ENCODE measurements at regions not wholly inside any gene's neighbourhood (a gene's known extent, or its start where the extent isn't known, plus 50 kb on each side); places are given as distances from the start of the nearest gene placed in this dataset.

DNA sequence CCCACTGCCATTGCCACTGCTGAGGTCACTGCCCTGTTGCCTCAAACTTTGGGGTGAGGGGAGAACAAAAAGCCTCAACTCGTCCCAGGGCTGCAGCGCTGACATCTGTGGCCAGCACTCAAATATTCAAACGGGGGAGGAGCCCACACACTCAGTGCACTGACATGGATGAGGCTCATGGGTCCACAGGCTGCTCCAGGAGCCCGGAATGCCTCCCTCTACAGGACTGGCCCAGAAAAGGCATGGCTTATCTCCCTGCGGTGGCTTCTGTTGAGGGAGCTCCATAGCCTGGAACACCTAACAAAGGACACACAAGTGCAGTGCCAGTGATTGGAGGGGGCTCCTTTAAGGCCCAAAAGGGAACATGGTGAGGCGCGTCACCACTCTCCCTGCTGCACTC lies 341.1 kb upstream of the LUZP2 start:
- TF ChIP-seq, protein P1, sequence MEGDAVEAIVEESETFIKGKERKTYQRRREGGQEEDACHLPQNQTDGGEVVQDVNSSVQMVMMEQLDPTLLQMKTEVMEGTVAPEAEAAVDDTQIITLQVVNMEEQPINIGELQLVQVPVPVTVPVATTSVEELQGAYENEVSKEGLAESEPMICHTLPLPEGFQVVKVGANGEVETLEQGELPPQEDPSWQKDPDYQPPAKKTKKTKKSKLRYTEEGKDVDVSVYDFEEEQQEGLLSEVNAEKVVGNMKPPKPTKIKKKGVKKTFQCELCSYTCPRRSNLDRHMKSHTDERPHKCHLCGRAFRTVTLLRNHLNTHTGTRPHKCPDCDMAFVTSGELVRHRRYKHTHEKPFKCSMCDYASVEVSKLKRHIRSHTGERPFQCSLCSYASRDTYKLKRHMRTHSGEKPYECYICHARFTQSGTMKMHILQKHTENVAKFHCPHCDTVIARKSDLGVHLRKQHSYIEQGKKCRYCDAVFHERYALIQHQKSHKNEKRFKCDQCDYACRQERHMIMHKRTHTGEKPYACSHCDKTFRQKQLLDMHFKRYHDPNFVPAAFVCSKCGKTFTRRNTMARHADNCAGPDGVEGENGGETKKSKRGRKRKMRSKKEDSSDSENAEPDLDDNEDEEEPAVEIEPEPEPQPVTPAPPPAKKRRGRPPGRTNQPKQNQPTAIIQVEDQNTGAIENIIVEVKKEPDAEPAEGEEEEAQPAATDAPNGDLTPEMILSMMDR (conservative IDR thresholded peaks at IDR 0.05): no peak
- no peak for TF ChIP-seq ZFX (IDR thresholded peaks at IDR 0.05)

Data from C4-2B (cell line).